Stimulated activated effector memory CD8-positive, alpha-beta T cell treated with anti-CD3 and anti-CD28 coated beads, Interleukin-12 subunit alpha, Interleukin-12 subunit beta, amount 100 ng/mL, for 72 hours (primary cell): ENCODE measurements at regions not wholly inside any gene's neighbourhood (a gene's known extent, or its start where the extent isn't known, plus 50 kb on each side); places are given as distances from the start of the nearest gene placed in this dataset.

Experiments used
- ATAC-seq: fragments of 150-1000 bp; cut with Tn5 transposase; 2 replicates; pipeline ENCODE4 v1.10.0; 2021
- DNase-seq, 2 donors: peaks; one replicate each; pipeline ENCODE4 v3.0.0; 2021 to 2022; ENCODE audit warnings: low spot score in 2 of 2
- H3K27ac Mint-ChIP-seq: one replicate; pipeline ENCODE4 v1.8.0; 2022; ENCODE audit warnings: mild to moderate bottlenecking, mixed read lengths
- H3K36me3 Mint-ChIP-seq: one replicate; pipeline ENCODE4 v1.8.0; 2022; ENCODE audit warnings: mild to moderate bottlenecking, mixed read lengths
- H3K4me1 Mint-ChIP-seq: one replicate; pipeline ENCODE4 v1.8.0; 2022; ENCODE audit warnings: mixed read lengths
- H3K4me3 Mint-ChIP-seq: one replicate; pipeline ENCODE4 v1.8.0; 2022; ENCODE audit warnings: mild to moderate bottlenecking, mixed read lengths
- H3K9me3 Mint-ChIP-seq: one replicate; pipeline ENCODE4 v1.8.0; 2022; ENCODE audit warnings: mixed read lengths

DNA sequence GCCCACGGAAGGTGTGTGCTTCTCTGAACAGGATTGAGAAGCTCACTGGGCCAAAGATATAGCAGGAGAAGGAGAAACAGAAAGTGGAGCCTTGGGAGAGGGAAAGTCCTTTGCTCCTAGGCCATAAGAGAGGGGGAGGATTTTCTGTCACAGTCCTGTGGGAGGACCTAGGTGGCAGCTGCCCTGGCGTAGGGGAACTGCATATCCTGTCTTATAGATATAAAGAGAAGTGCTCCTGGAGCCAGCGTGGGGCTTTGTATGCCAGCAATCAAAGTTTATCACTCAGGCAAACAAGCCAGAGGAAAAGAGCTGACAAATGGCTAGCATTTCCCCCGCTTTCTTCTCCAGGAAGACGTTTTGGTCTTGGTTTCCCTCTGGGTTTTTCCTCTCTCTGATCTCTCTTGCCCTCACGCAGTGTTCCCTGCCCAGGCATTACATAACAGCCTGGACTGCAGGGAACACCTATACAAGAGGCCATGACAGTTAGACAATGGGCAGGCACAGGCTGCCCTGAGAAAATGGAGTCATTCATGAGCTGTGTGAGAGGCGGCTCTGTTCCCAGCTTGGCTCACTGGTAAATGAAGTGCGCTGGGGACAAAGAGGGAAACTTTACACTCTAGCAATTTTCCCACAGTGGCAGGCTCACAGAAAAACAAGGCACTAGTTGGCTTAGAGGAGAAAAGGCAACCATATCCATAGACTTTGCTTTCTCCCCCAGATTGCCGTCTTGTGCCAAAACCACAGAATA, 52.5 kb upstream of the ZNF648 start:
- DNase-seq, result no peak
- ATAC-seq, result no peak
- Mint-ChIP-seq H3K27ac (no peak overlapping the region), H3K9me3 (no peaks in the 10 kb centered on the region), H3K4me1 (no peaks in the 10 kb centered on the region), H3K4me3 (no peak overlapping the region), H3K36me3 (no peaks in the 10 kb centered on the region)

DNA sequence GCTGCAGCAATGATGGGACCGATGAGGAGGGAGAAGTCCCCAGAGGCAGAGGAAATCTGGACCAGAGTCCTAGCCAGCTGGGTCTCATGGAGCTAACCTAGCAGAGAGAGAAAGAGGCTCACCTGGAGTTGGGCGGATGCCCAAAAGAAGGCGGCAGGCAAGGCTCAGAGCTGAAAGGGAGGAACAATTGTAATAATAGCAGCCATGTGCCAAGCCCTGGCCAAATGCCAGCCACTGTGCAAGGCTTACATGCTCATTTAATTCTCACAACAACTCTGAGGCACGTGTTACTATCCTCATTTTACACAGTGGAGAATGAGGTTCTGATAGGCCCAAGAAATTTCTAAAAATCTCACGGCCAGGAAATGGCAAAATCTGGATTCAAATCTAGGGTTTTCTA, 50.0 kb upstream of the ZNF648 start:
- Mint-ChIP-seq H3K4me1 (no peaks in the 10 kb centered on the region), H3K27ac (no peak overlapping the region), H3K4me3 (no peak overlapping the region), H3K9me3 (peaks cover 4% of the 10 kb centered on the region), H3K36me3 (no peaks in the 10 kb centered on the region)
- ATAC-seq (no peak), DNase-seq (no peak)
